HepG2 (cell line): ENCODE measurements at regions not wholly inside any gene's neighbourhood (a gene's known extent, or its start where the extent isn't known, plus 50 kb on each side); places are given as distances from the start of the nearest gene placed in this dataset.

ENCODE experiments used
- ATAC-seq: fragments of 200-7000 bp; cut with Tn5 transposase; 3 replicates; pipeline ENCODE4 v1.9.1; 2020; ENCODE audit warnings: mild to moderate bottlenecking, moderate library complexity
- BruUV-seq: library from RNA; stranded (reverse); fragments of 400-500 nt; replicated peaks from 2 replicates; lab custom pipeline; 2021; lab: Mats Ljungman, UMichigan
- CTCF ChIA-PET: fragments of 300-600 bp; formaldehyde crosslinking; extraction: SDS; loops from one replicate; lab custom pipeline; 2021; ENCODE audit warnings: low total read pairs, inconsistent platforms, low intra/inter-chr PET ratio; lab: Yijun Ruan, JAX
- POLR2A ChIA-PET: fragments of 350-600 bp; sonication (Branson Sonifier 250); formaldehyde crosslinking; loops from one replicate; lab custom pipeline; 2020; ENCODE audit warnings: antibody characterized with exemption, inconsistent platforms; lab: Yijun Ruan, JAX
- DNase-seq: peaks from one replicate; pipeline ENCODE4 v3.0.0-alpha.2; 2015; ENCODE audit warnings: low spot score
- FAIRE-seq: peaks from 3 replicates; lab custom pipeline; 2011; peaks lifted over from hg19 to GRCh38; lab: Jason Lieb, UNC
- H2AFZ ChIP-seq: one replicate; pipeline ENCODE4 v1.6.1; 2011; ENCODE audit warnings: low read length, inconsistent platforms
- H3K27ac ChIP-seq: fragments of 300-600 bp; 3 replicates; pipeline ENCODE4 v1.8.0; 2011; ENCODE audit warnings: mixed run types, mild to moderate bottlenecking, mixed read lengths, low read length, inconsistent platforms; ENCODE audit not compliant: insufficient read depth; ENCODE audit errors: extremely low read length
- H3K27me3 ChIP-seq, 2 experiments: fragments of 200-600 bp in 1 of 2; 2 replicates in 1 of 2; 3 replicates in 1 of 2; pipeline versions ENCODE4 v1.6.0 to v1.8.0; 2011; ENCODE audit warnings: low read length in 2 of 2, mild to moderate bottlenecking in 2 of 2, moderate library complexity in 2 of 2, inconsistent platforms in 1 of 2; ENCODE audit not compliant: insufficient read depth in 2 of 2, control insufficient read depth in 1 of 2
- H3K36me3 ChIP-seq, 2 experiments: fragments of 200-600 bp in 1 of 2; replicated peaks in 1 of 2; 2 replicates in 1 of 2; 3 replicates in 1 of 2; pipeline versions ENCODE4 v1.5.1 to v1.8.0; 2011; ENCODE audit warnings: low read length in 2 of 2, inconsistent platforms in 1 of 2; ENCODE audit not compliant: insufficient read depth in 2 of 2, control insufficient read depth in 1 of 2
- H3K4me1 ChIP-seq: 2 replicates; pipeline ENCODE4 v1.5.1; 2012; ENCODE audit warnings: low read length, inconsistent platforms; ENCODE audit not compliant: insufficient read depth
- H3K4me2 ChIP-seq: 2 replicates; pipeline ENCODE4 v1.6.0; 2011; ENCODE audit warnings: low read depth, low read length, inconsistent platforms
- H3K4me3 ChIP-seq, 3 experiments: fragments of 200-600 bp in 1 of 3; sonication (generic), shearing (Covaris generic) in 1 of 3; replicated peaks in 1 of 3; 2 replicates each; pipeline ENCODE4 v1.5.1; 2011 to 2016; ENCODE audit warnings: low read length in 3 of 3, inconsistent platforms in 2 of 3, low read depth in 2 of 3, mild to moderate bottlenecking in 2 of 3, control low read depth in 1 of 3, mixed read lengths in 1 of 3; ENCODE audit not compliant: insufficient read depth in 1 of 3
- H3K79me2 ChIP-seq: one replicate; pipeline ENCODE4 v1.6.1; 2011; ENCODE audit warnings: low read length, inconsistent platforms; ENCODE audit not compliant: insufficient read depth
- H3K9ac ChIP-seq: 2 replicates; pipeline ENCODE4 v1.6.0; 2011; ENCODE audit warnings: mild to moderate bottlenecking, low read depth, low read length, inconsistent platforms; ENCODE audit not compliant: insufficient read depth
- H3K9me3 ChIP-seq: 2 replicates; pipeline ENCODE4 v1.5.1; 2012; ENCODE audit warnings: mild to moderate bottlenecking, low read length
- H4K20me1 ChIP-seq: 2 replicates; pipeline ENCODE4 v1.6.0; 2011; ENCODE audit warnings: inconsistent platforms, mild to moderate bottlenecking, low read length, moderate library complexity; ENCODE audit not compliant: insufficient read depth
- CEBPB ChIP-seq: IDR thresholded peaks from 2 replicates; pipeline ENCODE4 v1.6.1; 2011; ENCODE audit warnings: low read depth, low read length, improper control_type of control experiment, borderline replicate concordance
- FOSL1 ChIP-seq: sonication (generic); formaldehyde crosslinking; IDR thresholded peaks from 2 replicates; pipeline ENCODE4 v1.9.0; 2021; ENCODE audit warnings: missing genetic modification reagents, borderline replicate concordance
- MLX ChIP-seq: IDR thresholded peaks from 2 replicates; pipeline ENCODE4 v1.6.1; 2016
- SIX4 ChIP-seq: sonication (generic); formaldehyde crosslinking; IDR thresholded peaks from 2 replicates; pipeline ENCODE4 v1.4.0; 2020; ENCODE audit warnings: missing genetic modification reagents
- ZNF232 ChIP-seq: sonication (generic); formaldehyde crosslinking; IDR thresholded peaks from 2 replicates; pipeline ENCODE4 v1.4.0; 2020; ENCODE audit warnings: missing genetic modification reagents, borderline replicate concordance
- ZNF350 ChIP-seq: sonication (generic); formaldehyde crosslinking; IDR thresholded peaks from 2 replicates; pipeline ENCODE4 v1.4.0; 2020; ENCODE audit warnings: mild to moderate bottlenecking, low read depth, missing genetic modification reagents, borderline replicate concordance
- ZNF580 ChIP-seq: IDR thresholded peaks from 2 replicates; pipeline ENCODE4 v1.6.1; 2016; ENCODE audit warnings: low read depth, borderline replicate concordance
- ZNF660 ChIP-seq: sonication (generic); formaldehyde crosslinking; IDR thresholded peaks from 2 replicates; pipeline ENCODE4 v1.5.1; 2020; ENCODE audit warnings: mild to moderate bottlenecking, low read depth, missing genetic modification reagents, borderline replicate concordance
- ZNF749 ChIP-seq: sonication (generic); formaldehyde crosslinking; IDR thresholded peaks from 2 replicates; pipeline ENCODE4 v1.8.0; 2022; ENCODE audit warnings: mild to moderate bottlenecking, missing genetic modification reagents, moderate library complexity, borderline replicate concordance
- WGBS: methylation state at CpG from one replicate; pipeline ENCODE4 v1.1.6; 2017; ENCODE audit warnings: low lambda C conversion rate; 5-methylcytosine and 5-hydroxymethylcytosine counted together
- in situ Hi-C: cut with HindIII; loops from 2 replicates; pipeline ENCODE4 v1.10.0; 2017; ENCODE audit warnings: low pct_unique_long_range_greater_than_20kb; ENCODE audit not compliant: extremely low pct_ligation_motif_present
- intact Hi-C: fragments of 100-400 bp; cut with micrococcal nuclease; formaldehyde crosslinking; loops from one replicate; pipeline ENCODE4 v1.10.0; 2022; ENCODE audit not compliant: unreplicated experiment

GRCh38 chr12:22812531-22812930 lies 187.6 kb downstream of the ETNK1 start:
- no TSS peak for BruUV-seq
- intact Hi-C loops, result no loop called here
- H3K9ac ChIP-seq, result no peak overlapping the region
- in situ Hi-C loops, result no loop called here
- H3K79me2 ChIP-seq, result no peaks in the 10 kb centered on the region
- no peak overlapping the region for H2AFZ ChIP-seq
- no peak for TF ChIP-seq ZNF660 (CRISPR knock-in tag)
- peak; percentile 58 for TF ChIP-seq CEBPB
- no peaks in the 10 kb centered on the region for H3K9me3 ChIP-seq
- no peaks in the 10 kb centered on the region for H3K36me3 ChIP-seq
- ChIA-PET CTCF (no interaction called here), POLR2A (no interaction called here)
- H3K27ac ChIP-seq, result no peak overlapping the region
- H3K27me3 ChIP-seq, result peaks cover 0 to 1% of the 10 kb centered on the region in 2 experiments; a peak in 2 of 5 replicates
- WGBS, result 3% methylated on average over 4 of the region's 5 CpGs
- peak; percentile 28; the same call in 1 of the 3 replicates for ATAC-seq
- H4K20me1 ChIP-seq, result no peaks in the 10 kb centered on the region
- no peaks in the 10 kb centered on the region for H3K4me1 ChIP-seq
- no peak overlapping the region for H3K4me2 ChIP-seq
- DNase-seq, result no peak
- FAIRE-seq, result no peak
- no peak overlapping the region for H3K4me3 ChIP-seq

- DNase-seq (peak; percentile 12), FAIRE-seq (no peak)
Observed at GRCh38 chr12:22821985-22822384, 197.0 kb downstream of the ETNK1 start.

More at GRCh38 chr12:22821985-22822384, 197.0 kb downstream of the ETNK1 start:
- ChIA-PET POLR2A (no interaction called here), CTCF (no interaction called here)
- intact Hi-C loops (no loop called here), in situ Hi-C loops (no loop called here)
- H3K27ac ChIP-seq, result no peak overlapping the region
- no peak overlapping the region for H3K4me2 ChIP-seq
- no peak overlapping the region for H3K9ac ChIP-seq
- H3K4me3 ChIP-seq, result no peak overlapping the region
- no peaks in the 10 kb centered on the region for H3K27me3 ChIP-seq
- H3K36me3 ChIP-seq, result no peaks in the 10 kb centered on the region
- H3K9me3 ChIP-seq, result no peaks in the 10 kb centered on the region
- BruUV-seq, result no TSS peak
- H3K4me1 ChIP-seq, result no peaks in the 10 kb centered on the region
- no peak for TF ChIP-seq ZNF232 (CRISPR knock-in tag)
- TF ChIP-seq SIX4, result no peak
- no peak for TF ChIP-seq ZNF749
- no peak for TF ChIP-seq ZNF350 (CRISPR knock-in tag)
- TF ChIP-seq FOSL1 (CRISPR knock-in tag), result no peak
- TF ChIP-seq ZNF580, result no peak
- no peak for TF ChIP-seq MLX (CRISPR knock-in tag)
- TF ChIP-seq, all 625 proteins: peak for 0
- WGBS, result 1% methylated on average over 4 of the region's 4 CpGs
- no peak for ATAC-seq
- no peak overlapping the region for H2AFZ ChIP-seq
- no peaks in the 10 kb centered on the region for H4K20me1 ChIP-seq
- H3K79me2 ChIP-seq, result no peaks in the 10 kb centered on the region
